Osteoblast (primary cell): ENCODE measurements at regions not wholly inside any gene's neighbourhood (a gene's known extent, or its start where the extent isn't known, plus 50 kb on each side); places are given as distances from the start of the nearest gene placed in this dataset.

Source experiments
- DNase-seq: peaks from one replicate; pipeline ENCODE4 v3.0.0; 2011; ENCODE audit warnings: low spot score, mixed read lengths; ENCODE audit not compliant: insufficient read length; ENCODE audit errors: missing footprints
- H2AFZ ChIP-seq: 2 replicates; pipeline ENCODE4 v1.6.0; 2011; ENCODE audit warnings: mild to moderate bottlenecking, low read length
- H3K27ac ChIP-seq: 2 replicates; pipeline ENCODE4 v1.5.1; 2011; ENCODE audit warnings: mild to moderate bottlenecking, low read depth, low read length, moderate library complexity
- H3K27me3 ChIP-seq: 2 replicates; pipeline ENCODE4 v1.6.0; 2012; ENCODE audit warnings: mild to moderate bottlenecking, control low read depth, inconsistent platforms, low read length, moderate library complexity; ENCODE audit not compliant: insufficient read depth
- H3K36me3 ChIP-seq: 2 replicates; pipeline ENCODE4 v1.5.1; 2011; ENCODE audit warnings: mild to moderate bottlenecking, low read length, control low read depth, moderate library complexity; ENCODE audit not compliant: insufficient read depth
- H3K4me1 ChIP-seq: 2 replicates; pipeline ENCODE4 v1.5.1; 2011; ENCODE audit warnings: mild to moderate bottlenecking, low read length, control low read depth, moderate library complexity; ENCODE audit not compliant: insufficient read depth
- H3K4me2 ChIP-seq: 2 replicates; pipeline ENCODE4 v1.6.0; 2011; ENCODE audit warnings: mild to moderate bottlenecking, low read length; ENCODE audit not compliant: insufficient read depth
- H3K4me3 ChIP-seq: fragments of 200-600 bp; sonication (generic); 3 replicates; pipeline ENCODE4 v1.5.1; 2012; ENCODE audit warnings: mild to moderate bottlenecking, low read length, inconsistent platforms; ENCODE audit not compliant: insufficient read depth
- H3K79me2 ChIP-seq: 2 replicates; pipeline ENCODE4 v1.6.0; 2012; ENCODE audit warnings: mild to moderate bottlenecking, low read length, control low read depth, inconsistent platforms; ENCODE audit not compliant: insufficient read depth
- H3K9me3 ChIP-seq: 2 replicates; pipeline ENCODE4 v1.5.1; 2011; ENCODE audit warnings: low read depth, low read length, control low read depth
- H4K20me1 ChIP-seq: 2 replicates; pipeline ENCODE4 v1.6.0; 2012; ENCODE audit warnings: mild to moderate bottlenecking, low read length, control low read depth; ENCODE audit not compliant: insufficient read depth
- CTCF ChIP-seq: IDR thresholded peaks from 2 replicates; pipeline ENCODE4 v1.5.1; 2011; ENCODE audit warnings: mild to moderate bottlenecking, low read depth, low read length, moderate library complexity; ENCODE audit errors: extremely low read depth

- no peaks in the 10 kb centered on the region for H3K36me3 ChIP-seq
- H4K20me1 ChIP-seq, result no peaks in the 10 kb centered on the region
- H3K4me3 ChIP-seq, result no peak overlapping the region
- H3K27me3 ChIP-seq, result no peaks in the 10 kb centered on the region
- H3K4me1 ChIP-seq, result no peaks in the 10 kb centered on the region
- no peak for DNase-seq
- no peaks in the 10 kb centered on the region for H3K79me2 ChIP-seq
- H3K9me3 ChIP-seq, result no peaks in the 10 kb centered on the region
- TF ChIP-seq CTCF, result no peak
- H3K27ac ChIP-seq, result no peak overlapping the region
- no peak overlapping the region for H3K4me2 ChIP-seq
- H2AFZ ChIP-seq, result no peak overlapping the region
Measured at GRCh38 chr18:22020867-22021370, 148.5 kb upstream of the GATA6 start.

GRCh38 chr18:22021701-22022100, 147.7 kb upstream of the GATA6 start:
- no peaks in the 10 kb centered on the region for H3K36me3 ChIP-seq
- no peaks in the 10 kb centered on the region for H3K79me2 ChIP-seq
- no peaks in the 10 kb centered on the region for H3K4me1 ChIP-seq
- no peak overlapping the region for H3K27ac ChIP-seq
- no peak overlapping the region for H3K4me3 ChIP-seq
- no peak for DNase-seq
- no peaks in the 10 kb centered on the region for H3K27me3 ChIP-seq
- H3K9me3 ChIP-seq, result no peaks in the 10 kb centered on the region
- H2AFZ ChIP-seq, result no peak overlapping the region
- no peak overlapping the region for H3K4me2 ChIP-seq
- no peaks in the 10 kb centered on the region for H4K20me1 ChIP-seq
- no peak for TF ChIP-seq CTCF

GRCh38 chr18:22024924-22025323, 144.5 kb upstream of the GATA6 start:
- Histone ChIP-seq H3K9me3 (no peaks in the 10 kb centered on the region), H3K27ac (no peak overlapping the region)
- no peak for TF ChIP-seq CTCF

GRCh38 chr18:22026362-22026761, 143.0 kb upstream of the GATA6 start:
- H3K4me3 ChIP-seq, result no peak overlapping the region
- no peaks in the 10 kb centered on the region for H4K20me1 ChIP-seq
- H3K4me1 ChIP-seq, result no peaks in the 10 kb centered on the region
- no peaks in the 10 kb centered on the region for H3K36me3 ChIP-seq
- H3K27me3 ChIP-seq, result no peaks in the 10 kb centered on the region
- no peaks in the 10 kb centered on the region for H3K9me3 ChIP-seq
- H2AFZ ChIP-seq, result no peak overlapping the region
- no peak overlapping the region for H3K27ac ChIP-seq
- TF ChIP-seq CTCF, result no peak
- DNase-seq, result no peak
- H3K4me2 ChIP-seq, result no peak overlapping the region
- no peaks in the 10 kb centered on the region for H3K79me2 ChIP-seq

More at GRCh38 chr18:22024924-22025323, 144.5 kb upstream of the GATA6 start:
- Histone ChIP-seq H3K4me3 (no peak overlapping the region), H4K20me1 (no peaks in the 10 kb centered on the region), H3K79me2 (no peaks in the 10 kb centered on the region), H3K4me1 (no peaks in the 10 kb centered on the region), H2AFZ (no peak overlapping the region), H3K4me2 (no peak overlapping the region), H3K27me3 (no peaks in the 10 kb centered on the region), H3K36me3 (no peaks in the 10 kb centered on the region)
- DNase-seq, result no peak
